ENCODE measurements at regions not wholly inside any gene's neighbourhood (a gene's known extent, or its start where the extent isn't known, plus 50 kb on each side); places are given as distances from the start of the nearest gene placed in this dataset.

DNA sequence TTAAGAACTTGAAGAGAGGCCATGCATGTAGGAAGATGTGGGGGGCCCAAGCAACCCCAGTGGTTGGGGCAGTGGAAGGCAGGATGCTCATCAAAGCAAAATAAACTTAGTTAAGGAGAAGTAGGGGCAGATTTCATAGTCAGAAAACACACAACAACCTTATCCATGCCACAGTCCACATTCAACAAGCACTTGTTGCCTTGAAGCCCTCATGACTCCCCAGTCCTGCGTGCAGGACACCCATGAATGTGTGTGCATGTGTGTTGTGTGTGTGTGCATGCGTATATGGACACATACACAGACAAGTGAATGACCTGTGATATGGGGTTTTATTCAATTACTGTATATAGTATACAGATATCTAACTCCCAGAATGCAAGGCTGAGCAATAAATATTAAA, 186.9 kb downstream of the PSMG1 start:
- Histone ChIP-seq H2BK20ac (ENCODE audit: low read depth, low read length, poor library complexity, severe bottlenecking) (no peak overlapping the region), H3K79me2 (ENCODE audit: insufficient read depth, low read length) (no peaks in the 10 kb centered on the region), H2AFZ (ENCODE audit: low read length) (no peak overlapping the region), H3K27me3 (ENCODE audit: insufficient read depth, low read length) (no peaks in the 10 kb centered on the region), H2BK120ac (ENCODE audit: low read depth, low read length, poor library complexity, severe bottlenecking) (no peak overlapping the region), H3K23ac (ENCODE audit: insufficient read length, low read depth, low read length) (no peak overlapping the region), H3K27ac (ENCODE audit: insufficient read length, low read depth, low read length) (no peak overlapping the region), H3K4me2 (ENCODE audit: insufficient read depth, insufficient read length, low read length) (no peak overlapping the region), H3K4ac (ENCODE audit: low read depth, low read length) (no peak overlapping the region), H4K20me1 (ENCODE audit: control insufficient read depth, insufficient read depth, insufficient read length) (no peaks in the 10 kb centered on the region), H2BK15ac (ENCODE audit: low read depth, low read length) (no peak overlapping the region), H3K18ac (ENCODE audit: insufficient read length, low read depth, low read length) (no peak overlapping the region), H4K91ac (ENCODE audit: insufficient read length, low read depth, low read length) (no peak overlapping the region), H4K8ac (replicated peaks; ENCODE audit: insufficient read length, low read depth, low read length) (no peak overlapping the region), H2AK5ac (ENCODE audit: insufficient read length, low read length) (no peak overlapping the region), H3T11ph (ENCODE audit: low read length) (no peak overlapping the region), H3K4me1 (ENCODE audit: insufficient read depth, low read length) (no peaks in the 10 kb centered on the region), H3K14ac (ENCODE audit: insufficient read depth, low read length) (no peak overlapping the region), H3K56ac (ENCODE audit: insufficient read length, low read depth, low read length) (no peak overlapping the region), H3K79me1 (ENCODE audit: insufficient read depth, low read depth, low read length, poor library complexity, severe bottlenecking) (no peaks in the 10 kb centered on the region), H3K9ac (ENCODE audit: extremely low read depth, insufficient read length, low read length) (no peak overlapping the region), H3K23me2 (ENCODE audit: insufficient read length, low read depth, low read length, poor library complexity, severe bottlenecking) (no peaks in the 10 kb centered on the region), H4K5ac (ENCODE audit: insufficient read length, low read depth, low read length) (no peak overlapping the region), H2BK12ac (ENCODE audit: insufficient read length, low read depth, low read length) (no peak overlapping the region), H3K9me3 (ENCODE audit: control insufficient read depth, low read depth, low read length) (no peaks in the 10 kb centered on the region), H2BK5ac (ENCODE audit: insufficient read length, low read length) (no peak overlapping the region)
- Mint-ChIP-seq H3K4me1 (peaks cover 22 to 24% of the 10 kb centered on the region in 2 experiments), H3K9me3 (no peaks in the 10 kb centered on the region), H3K36me3 (ENCODE audit: insufficient read depth in 1 of 3, low read depth in 3 of 3) (no peaks in the 10 kb centered on the region), H3K4me3 (no peak overlapping the region), H3K27me3 (ENCODE audit: low read depth) (peaks cover 8% of the 10 kb centered on the region), H3K27ac (no peak overlapping the region; a peak in 1 of 7 replicates)
- TF ChIP-seq, protein P1, sequence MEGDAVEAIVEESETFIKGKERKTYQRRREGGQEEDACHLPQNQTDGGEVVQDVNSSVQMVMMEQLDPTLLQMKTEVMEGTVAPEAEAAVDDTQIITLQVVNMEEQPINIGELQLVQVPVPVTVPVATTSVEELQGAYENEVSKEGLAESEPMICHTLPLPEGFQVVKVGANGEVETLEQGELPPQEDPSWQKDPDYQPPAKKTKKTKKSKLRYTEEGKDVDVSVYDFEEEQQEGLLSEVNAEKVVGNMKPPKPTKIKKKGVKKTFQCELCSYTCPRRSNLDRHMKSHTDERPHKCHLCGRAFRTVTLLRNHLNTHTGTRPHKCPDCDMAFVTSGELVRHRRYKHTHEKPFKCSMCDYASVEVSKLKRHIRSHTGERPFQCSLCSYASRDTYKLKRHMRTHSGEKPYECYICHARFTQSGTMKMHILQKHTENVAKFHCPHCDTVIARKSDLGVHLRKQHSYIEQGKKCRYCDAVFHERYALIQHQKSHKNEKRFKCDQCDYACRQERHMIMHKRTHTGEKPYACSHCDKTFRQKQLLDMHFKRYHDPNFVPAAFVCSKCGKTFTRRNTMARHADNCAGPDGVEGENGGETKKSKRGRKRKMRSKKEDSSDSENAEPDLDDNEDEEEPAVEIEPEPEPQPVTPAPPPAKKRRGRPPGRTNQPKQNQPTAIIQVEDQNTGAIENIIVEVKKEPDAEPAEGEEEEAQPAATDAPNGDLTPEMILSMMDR (conservative IDR thresholded peaks at IDR 0.05): no peak
- WGBS (ENCODE audit: extremely low coverage, insufficient read length, low lambda C conversion rate): no CpG with 5 or more reads among the region's 2 CpGs
- no peak for DNase-seq
